Tibial nerve (tissue), 3 donors: ENCODE measurements at regions not wholly inside any gene's neighbourhood (a gene's known extent, or its start where the extent isn't known, plus 50 kb on each side); places are given as distances from the start of the nearest gene placed in this dataset.
"Not testable (repeated sequence)": the region's sequence is repeated elsewhere in the genome, so short reads cannot be mapped to it uniquely, and the experiment has no call there.

Source experiments
- POLR2A ChIP-seq, 2 donors: fragments of 450-650 bp; IDR thresholded peaks; one replicate each; pipeline ENCODE4 v1.6.1; 2017; ENCODE audit warnings: antibody characterized with exemption in 2 of 2, mild to moderate bottlenecking in 2 of 2, moderate library complexity in 2 of 2
- TF ChIP-seq, protein P1 (sequence below), 5 experiments: fragments of 200-600 bp in 3 of 5; fragments of 450-650 bp in 2 of 5; sonication (generic) in 3 of 5; IDR thresholded peaks; one replicate each; pipeline ENCODE4 v1.5.1; 2016 to 2019; ENCODE audit warnings: antibody characterized with exemption in 5 of 5, mild to moderate bottlenecking in 3 of 5, moderate library complexity in 2 of 5

DNA sequence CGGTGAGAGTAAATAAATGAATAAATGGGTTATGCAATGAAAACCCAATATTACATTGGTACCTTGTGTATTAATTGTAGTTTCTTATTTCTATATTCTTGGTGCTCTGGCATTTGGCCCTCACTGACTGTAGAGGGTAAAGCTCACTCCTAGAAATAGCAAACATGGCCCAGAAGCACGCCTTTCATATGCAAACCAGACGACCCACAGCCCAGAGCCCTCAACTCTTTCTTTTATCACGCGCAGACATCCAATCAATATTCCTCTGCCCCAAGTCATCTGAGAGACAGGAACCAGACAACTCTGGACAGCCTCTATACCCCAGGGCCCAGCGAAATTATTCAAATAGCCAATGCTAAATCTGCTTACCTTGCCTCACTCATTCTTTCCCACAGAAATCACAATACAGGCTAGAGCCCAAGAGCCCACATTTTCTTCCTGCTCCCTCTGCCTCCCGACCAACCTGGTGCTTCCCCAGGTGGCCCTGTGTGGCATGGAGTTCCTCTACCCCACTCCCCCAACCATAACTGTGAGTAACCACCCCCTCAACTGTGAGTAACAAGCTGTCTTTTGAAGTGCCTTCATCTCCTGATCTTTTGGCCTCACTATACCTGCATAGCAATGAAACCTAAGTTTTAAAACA, 425.1 kb upstream of the SPATA31A3 start:
- TF ChIP-seq, protein P1, sequence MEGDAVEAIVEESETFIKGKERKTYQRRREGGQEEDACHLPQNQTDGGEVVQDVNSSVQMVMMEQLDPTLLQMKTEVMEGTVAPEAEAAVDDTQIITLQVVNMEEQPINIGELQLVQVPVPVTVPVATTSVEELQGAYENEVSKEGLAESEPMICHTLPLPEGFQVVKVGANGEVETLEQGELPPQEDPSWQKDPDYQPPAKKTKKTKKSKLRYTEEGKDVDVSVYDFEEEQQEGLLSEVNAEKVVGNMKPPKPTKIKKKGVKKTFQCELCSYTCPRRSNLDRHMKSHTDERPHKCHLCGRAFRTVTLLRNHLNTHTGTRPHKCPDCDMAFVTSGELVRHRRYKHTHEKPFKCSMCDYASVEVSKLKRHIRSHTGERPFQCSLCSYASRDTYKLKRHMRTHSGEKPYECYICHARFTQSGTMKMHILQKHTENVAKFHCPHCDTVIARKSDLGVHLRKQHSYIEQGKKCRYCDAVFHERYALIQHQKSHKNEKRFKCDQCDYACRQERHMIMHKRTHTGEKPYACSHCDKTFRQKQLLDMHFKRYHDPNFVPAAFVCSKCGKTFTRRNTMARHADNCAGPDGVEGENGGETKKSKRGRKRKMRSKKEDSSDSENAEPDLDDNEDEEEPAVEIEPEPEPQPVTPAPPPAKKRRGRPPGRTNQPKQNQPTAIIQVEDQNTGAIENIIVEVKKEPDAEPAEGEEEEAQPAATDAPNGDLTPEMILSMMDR (IDR thresholded peaks at IDR 0.05) = not testable (repeated sequence)
- TF ChIP-seq POLR2A (IDR thresholded peaks at IDR 0.05) = not testable (repeated sequence)
